Choroid plexus epithelial cell (primary cell): ENCODE measurements at regions not wholly inside any gene's neighbourhood (a gene's known extent, or its start where the extent isn't known, plus 50 kb on each side); places are given as distances from the start of the nearest gene placed in this dataset.

Experiments
- DNase-seq: peaks from one replicate; pipeline ENCODE4 v3.0.0-alpha.2; 2010; ENCODE audit warnings: low read depth
- H3K4me3 ChIP-seq: 2 replicates; pipeline ENCODE4 v1.5.1; 2011; ENCODE audit warnings: low read depth, mild to moderate bottlenecking, control low read depth, low read length, moderate library complexity
- CTCF ChIP-seq: conservative IDR thresholded peaks from 2 replicates; pipeline ENCODE4 v1.5.1; 2011; ENCODE audit warnings: low read depth, mild to moderate bottlenecking, control low read depth, inconsistent platforms, low read length, moderate library complexity

GRCh38 chr2:217691920-217692666, 310.7 kb downstream of the TNS1 start:
- H3K4me3 ChIP-seq = no peak overlapping the region
- peak; percentile 39 for DNase-seq
- TF ChIP-seq CTCF = no peak

GRCh38 chr2:217691516-217691915, 311.3 kb downstream of the TNS1 start:
- no peak for DNase-seq
- H3K4me3 ChIP-seq = no peak overlapping the region
- no peak for TF ChIP-seq CTCF

GRCh38 chr2:217689053-217689452, 313.7 kb downstream of the TNS1 start:
- TF ChIP-seq CTCF = no peak
- H3K4me3 ChIP-seq = no peak overlapping the region
- DNase-seq = no peak

- H3K4me3 ChIP-seq = no peak overlapping the region
- TF ChIP-seq CTCF = no peak
- DNase-seq = peak; percentile 51
Observed at GRCh38 chr2:217688494-217688893, 314.3 kb downstream of the TNS1 start.

- TF ChIP-seq CTCF = no peak
- no peak for DNase-seq
Observed at GRCh38 chr2:217687771-217688170, 315.0 kb downstream of the TNS1 start.

GRCh38 chr2:217685255-217685605, 317.6 kb downstream of the TNS1 start:
- DNase-seq = peak; percentile 99
- no peak overlapping the region for H3K4me3 ChIP-seq
- no peak for TF ChIP-seq CTCF

More at GRCh38 chr2:217687771-217688170, 315.0 kb downstream of the TNS1 start:
- H3K4me3 ChIP-seq = no peak overlapping the region
